ENCODE measurements at regions not wholly inside any gene's neighbourhood (a gene's known extent, or its start where the extent isn't known, plus 50 kb on each side); places are given as distances from the start of the nearest gene placed in this dataset.
"Not testable (repeated sequence)": the region's sequence is repeated elsewhere in the genome, so short reads cannot be mapped to it uniquely, and the experiment has no call there.

DNA sequence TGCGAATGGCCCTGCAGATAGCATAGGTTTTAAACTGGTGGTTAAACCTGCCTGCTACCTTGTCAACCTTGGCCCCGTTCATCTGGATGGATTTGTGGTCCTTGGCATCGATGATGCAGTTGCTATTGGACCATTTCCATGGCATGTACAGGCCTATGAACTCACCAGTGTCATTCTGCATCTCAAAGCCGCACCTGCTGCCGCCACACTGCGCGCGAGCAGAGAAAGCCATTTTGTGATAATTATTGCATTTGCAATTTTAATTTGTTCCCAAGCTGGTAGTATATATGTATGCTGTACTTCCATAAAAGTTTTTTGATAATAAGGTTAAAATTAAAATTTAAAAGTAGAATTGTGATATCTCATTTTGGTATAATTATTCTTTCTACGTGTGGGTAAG lies 94.8 kb upstream of the UXS1 start:
- DNase-seq = no peak

DNA sequence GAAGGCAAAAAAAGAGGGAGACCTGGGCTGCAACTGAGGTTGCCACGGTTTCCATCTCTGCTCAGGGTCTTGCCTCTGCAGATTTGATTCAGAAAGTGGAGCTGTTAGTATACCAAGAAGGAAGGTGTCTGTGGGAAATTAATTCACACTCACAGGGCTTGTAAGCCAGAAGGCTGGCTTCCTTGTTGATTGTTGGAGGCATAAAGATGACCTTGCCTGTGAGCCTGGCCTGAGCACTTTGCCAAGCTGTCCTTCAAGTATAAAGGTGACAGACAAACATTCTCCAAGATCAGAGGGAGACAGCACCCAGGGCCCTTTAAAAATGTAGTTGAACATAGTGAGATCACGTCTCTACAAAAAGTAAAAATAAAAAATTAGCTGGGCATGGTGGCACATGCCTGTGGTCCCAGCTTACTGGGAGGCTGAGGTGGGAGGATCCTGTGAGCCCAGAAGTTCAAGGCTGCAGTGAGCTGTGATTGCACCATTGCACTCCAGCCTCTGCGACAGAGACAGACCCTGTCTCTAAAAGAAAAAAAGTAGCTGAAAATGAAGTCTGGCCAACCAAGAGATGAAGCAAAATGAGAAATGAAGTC lies 91.2 kb upstream of the UXS1 start:
- no peak for DNase-seq

DNA sequence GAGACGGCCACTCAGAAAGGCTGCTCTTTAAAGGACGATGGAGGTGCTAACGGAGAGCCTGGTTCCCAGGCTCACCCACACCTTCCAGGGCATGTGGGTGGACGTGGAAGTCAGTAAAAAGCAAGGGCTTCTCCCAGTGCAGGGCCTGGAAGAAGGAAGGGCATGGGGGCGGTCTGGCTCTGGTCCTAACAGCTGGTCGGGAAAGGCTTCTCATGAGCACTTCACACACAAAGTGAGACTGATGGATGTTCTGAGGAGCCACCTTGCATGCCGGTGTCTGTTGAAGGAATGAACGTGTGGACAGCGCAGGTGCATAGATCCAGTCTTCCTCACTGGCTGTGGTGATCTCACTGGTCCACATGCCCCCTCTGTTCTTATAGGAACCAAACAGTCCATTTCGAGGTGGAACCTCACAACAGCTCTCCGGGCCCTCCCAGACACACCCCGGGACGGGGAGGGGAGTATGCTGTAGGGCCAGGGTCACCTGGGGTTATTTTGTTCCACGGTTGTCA lies 90.6 kb upstream of the UXS1 start:
- no peak for DNase-seq

DNA sequence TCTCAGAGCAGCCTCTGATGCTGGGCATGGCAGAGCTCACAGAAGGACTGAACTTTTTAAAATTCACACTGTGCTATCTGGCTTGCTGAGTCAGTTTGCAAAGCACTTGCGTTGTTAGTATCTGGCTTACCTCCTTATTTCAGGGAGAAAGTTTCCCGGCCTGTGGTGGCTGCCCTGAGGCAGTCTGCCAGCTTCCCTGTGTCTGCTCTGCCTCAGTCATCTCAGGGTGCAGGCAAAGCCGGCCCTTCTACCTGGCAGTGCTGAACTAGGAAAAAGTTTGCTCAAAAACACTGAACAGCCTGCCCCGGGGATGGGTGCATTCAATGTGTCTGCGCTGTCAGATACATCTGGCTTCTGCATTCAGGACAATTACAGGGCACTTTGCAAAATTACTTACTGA lies 90.2 kb upstream of the UXS1 start:
- no peak for DNase-seq

DNA sequence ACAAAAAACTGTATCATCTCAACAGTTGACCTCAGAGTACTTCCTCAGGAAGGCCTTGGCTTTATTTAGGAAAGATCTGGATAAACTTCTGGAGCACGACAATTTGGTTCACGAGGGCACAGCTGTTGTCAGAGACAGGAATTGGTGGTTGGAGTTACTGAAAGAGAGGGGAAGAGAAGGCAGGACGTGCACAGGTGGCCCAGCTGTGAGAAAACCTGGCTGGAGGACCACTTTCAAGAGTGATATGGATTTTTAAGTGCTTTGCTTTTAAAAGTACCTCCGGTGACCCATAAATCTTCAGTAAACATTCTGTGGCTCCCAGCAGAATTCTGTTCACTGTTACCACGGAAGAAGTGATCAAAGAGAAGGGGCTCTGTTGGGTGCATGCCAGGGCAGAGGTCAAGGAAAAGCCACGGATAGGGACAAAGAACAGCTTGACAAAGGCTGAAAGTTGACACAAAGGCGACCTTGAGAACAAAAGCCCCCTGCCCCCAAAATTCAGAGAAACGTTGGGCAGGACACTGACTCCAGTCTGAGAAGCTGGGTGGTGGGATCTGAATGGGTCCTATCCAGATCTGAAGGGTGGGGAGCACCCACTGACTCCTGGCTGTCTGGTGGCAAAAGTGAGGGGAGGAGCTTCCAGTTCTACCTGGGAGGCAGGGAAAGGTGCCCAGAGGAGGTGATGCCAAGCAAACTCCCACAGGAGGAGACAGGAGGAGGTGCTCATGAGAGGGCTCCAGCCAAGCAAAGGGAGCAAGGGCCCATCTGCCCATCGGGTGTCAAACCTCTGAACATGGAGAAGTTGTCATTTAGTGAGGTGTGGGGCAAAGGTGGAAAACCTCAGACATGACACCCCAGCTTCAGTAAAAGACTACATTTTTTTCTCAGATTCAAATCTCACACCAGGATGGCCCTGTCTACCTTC lies 89.4 kb upstream of the UXS1 start:
- DNase-seq = not testable (repeated sequence)

DNA sequence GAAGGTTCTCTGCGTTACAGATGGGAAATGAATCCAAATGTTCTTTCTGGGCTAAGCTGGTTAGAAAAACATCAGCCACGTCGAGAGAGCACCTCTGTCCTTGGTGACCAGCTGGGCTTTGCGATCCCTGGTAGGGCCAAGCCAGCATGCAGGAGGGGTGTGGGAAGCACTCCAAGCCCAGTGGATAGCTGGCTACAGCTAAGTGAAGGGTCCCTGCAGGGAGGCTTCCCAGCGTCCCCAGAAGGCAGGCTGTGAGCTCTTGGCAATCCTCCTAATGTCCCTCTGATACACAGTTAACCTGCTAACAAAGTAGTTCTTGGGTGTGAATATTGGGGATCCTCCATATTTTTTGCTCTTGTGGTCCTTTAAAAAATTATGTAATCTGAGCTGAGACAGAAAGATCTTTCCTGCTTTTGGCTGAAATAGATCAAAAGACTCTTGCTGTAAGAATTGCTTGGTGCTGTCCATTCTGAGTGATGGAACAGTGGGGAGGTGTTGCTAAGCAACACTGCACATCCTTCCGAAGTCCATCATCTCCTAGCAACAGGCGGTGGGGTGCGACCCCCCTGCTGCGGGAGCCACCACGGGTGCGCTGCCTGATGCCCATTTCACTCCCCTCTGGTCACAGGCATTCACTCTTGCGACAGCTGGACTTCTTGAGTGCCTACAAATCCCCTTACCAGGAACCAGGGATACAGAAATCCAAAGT lies 88.5 kb upstream of the UXS1 start:
- no peak for DNase-seq

DNA sequence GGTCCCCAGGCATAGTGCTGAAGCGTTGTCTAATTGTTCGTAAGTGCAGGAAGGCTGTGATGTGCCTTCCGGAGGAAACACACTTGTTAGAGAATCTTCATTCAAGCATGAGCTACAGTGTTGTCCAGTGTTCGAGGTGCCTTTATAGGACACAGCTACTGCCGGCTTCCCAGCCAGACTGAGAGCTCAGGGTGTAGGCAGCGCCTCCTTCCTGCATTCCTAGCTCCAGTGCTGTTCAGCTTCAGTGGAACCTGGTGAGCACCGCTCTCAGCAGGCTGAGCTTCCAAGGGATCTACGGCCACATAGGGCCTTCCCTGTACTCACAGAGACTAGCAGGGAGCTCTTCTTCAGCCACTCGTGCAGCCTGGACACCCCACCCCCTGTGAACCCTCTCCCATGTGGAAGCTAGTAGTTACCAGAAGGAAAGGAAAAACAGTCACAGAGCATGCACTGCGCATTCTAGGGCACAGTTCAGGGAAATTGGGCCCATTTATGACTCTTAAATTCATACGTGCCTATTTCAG lies 87.9 kb upstream of the UXS1 start:
- DNase-seq = not testable (repeated sequence)

DNA sequence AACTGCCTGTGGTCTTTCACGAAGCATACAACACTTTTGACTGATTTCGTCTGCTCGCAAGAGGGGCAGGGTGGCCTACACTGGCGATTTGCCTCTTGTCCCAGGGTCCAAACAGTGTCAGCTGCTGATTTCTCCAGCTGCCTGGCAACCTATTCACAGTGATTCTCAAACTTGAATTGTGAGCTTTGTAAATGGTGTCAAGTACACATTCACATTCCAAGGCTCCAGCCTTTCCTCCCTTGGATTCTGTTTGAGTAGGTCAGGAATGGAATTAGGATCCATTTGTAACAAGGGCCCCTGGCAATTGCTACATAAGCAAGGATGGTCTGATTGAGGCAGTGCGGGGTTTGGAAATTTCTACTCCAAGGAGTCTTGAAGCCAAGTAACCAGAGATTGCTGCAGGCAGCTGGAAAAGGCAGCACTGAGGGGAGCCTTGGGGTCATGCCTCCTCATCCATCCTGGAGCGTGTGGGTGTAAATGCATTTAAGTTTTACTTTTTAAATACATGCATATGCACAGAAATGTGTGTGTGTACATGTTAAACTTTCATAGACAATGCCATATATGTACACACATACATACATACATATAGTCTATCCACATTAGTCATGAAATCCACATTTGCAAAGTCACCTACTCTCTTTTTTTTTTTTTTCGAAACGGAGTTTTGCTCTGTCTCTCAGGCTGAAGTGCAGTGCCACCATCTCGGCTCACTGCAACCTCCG lies 86.8 kb upstream of the UXS1 start:
- DNase-seq = no peak

DNA sequence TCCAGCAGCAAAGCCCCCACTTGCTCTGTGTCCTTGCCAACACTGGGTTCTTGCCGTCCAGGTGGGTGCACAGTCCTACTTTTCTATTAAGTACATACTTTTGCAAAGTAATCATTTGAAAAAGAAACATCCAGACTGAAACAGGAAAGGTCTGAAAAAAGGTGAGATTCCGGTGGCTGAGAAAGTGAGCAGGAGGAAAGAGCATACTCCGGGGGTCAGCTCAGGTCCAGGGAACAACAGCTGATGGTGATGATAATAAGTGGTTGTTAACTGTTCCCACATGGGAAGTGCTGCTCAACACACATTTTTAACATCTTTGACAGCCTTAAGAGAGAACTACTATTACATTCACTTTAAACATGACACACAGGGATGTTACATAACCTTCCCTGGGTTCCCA lies 86.1 kb upstream of the UXS1 start:
- no peak for DNase-seq

DNA sequence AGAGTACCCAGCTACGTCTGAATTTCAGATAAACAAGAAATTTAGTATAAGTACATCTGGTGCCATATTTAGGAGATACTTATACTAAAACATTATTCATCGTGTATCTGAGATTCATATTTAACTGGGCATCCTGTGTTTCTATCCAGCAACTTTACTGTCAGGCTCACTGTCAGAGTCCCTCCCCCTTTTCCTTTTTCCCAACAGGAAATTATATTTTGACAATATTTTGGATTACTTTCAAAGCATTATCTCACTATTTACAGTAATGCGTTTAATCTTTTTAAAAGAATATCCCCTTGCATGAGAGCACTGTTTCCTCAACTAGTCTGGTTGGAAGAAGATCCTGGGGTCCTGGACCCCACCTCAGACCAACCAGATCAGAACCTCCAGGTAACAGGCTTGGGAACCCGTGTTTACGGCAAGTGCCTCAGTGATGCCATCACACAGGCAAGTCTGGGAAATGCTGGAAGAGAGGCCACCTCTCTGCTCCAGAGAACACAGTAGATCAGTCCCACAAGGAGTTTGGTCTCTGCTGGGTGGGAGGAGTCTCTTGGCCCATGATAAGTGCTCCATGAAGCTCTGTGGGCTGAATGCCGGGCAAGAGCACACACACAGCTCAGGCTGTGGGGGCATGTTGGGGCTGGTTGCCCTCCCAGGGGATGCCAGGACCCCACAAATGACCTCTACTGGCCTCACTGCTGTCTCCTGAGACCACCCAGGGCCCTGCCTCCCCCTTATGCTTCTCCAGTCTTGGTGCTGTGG lies 84.2 kb upstream of the UXS1 start:
- DNase-seq = no peak

DNA sequence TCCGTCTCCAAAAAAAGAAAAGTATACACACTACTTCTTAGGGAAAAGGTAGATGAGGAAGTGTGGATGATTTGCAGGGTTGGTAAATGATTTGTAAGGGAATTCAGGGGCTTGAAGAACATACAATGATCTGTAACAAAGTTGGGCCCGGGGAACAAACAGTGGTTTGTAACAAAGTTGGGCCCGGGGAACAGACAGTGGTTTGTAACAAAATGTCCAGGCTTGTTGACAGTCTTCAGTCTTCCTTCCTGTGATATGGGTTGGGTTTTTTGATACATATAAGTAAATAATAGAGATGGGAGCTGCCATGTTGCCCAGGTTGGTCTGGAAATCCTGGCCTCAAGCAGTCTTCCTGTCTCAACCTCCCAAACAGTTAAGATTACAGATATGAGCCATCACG lies 83.3 kb upstream of the UXS1 start:
- no peak for DNase-seq

DNA sequence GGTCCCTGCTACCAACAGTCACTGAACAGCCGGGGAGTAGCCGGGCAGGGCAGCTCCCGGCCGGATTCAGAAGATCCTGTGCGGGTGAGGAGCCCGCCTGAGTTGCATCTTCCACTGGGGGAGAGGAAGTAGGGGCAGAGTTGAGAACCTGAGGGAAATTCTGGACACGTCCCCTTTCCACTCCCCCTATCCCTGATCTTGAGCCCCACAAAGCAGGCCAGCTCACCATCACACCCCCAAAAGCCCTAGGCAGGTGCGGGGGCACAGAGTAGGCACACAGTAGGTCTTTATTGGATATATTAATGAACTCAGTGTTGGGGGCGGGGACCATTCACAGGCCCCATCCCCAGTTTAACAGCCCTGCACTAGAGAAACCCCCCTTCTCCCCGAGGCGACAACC lies 81.9 kb upstream of the UXS1 start:
- no peak for DNase-seq

DNA sequence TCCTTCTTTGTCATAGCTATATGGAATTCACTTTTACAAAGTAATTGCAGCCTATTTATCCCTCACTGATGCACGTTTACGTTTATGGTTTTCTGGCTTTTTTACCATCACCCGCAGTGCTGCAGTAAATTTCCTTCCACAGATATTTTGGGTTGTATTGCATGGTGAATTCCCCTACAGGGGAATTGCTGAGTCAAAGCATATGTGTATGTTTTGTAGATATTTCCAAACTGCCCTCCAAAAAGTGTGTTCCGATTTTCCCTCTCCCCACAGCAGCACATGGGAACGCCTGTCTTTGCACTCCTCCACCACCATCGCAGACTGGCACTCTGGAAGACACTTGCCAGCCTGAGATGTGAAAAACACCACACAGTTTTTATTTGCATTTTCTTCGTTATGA lies 80.6 kb upstream of the UXS1 start:
- no peak for DNase-seq

DNA sequence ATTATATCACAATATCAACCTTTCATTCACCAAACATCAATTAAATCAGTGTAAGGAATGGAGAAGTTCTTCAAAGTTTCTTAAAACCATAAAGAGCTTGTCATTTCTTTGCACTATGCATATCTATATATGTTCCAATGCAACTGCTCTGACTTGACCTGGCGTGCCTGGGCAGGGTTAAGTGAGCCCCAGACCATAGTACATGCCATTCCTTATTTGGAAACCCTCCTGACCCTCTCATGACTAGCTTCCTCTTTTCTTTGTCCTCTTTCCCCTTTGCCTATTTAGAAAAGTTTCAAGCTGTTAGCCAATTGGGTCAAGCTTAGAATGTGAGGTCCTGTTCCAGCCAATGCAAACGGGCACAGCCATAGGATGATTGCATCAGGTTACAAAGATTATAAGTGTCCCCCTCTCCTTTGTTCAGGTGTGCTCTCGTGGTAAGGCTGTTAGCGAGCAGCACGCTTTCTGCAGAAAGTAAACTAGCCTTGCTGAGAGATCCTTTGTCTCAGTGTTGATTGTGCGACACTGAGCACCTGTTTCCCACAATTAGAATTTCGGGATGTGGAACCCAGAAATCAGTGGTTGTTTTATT lies 78.2 kb upstream of the UXS1 start:
- DNase-seq = no peak

DNA sequence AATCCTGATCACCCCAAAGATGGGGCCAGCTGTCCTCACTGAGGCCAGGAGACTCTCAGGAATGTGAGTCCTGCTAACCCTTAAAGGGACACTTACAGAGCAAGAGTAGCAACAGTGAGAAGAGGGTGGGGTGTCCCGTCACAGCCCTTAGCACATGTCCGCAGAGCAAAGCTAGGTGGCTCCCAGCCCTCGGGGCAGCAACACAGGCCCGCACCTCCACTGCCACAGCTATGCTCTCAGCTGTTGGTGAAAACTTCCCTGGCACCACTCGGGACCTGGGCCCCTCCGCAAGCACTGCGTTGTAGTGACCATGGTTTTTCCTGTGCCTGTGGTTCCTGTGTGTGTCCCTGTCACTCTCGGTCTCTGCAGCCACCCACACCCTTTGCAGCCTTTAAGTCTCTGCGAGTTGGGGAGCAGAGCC lies 76.4 kb upstream of the UXS1 start:
- no peak for DNase-seq

DNA sequence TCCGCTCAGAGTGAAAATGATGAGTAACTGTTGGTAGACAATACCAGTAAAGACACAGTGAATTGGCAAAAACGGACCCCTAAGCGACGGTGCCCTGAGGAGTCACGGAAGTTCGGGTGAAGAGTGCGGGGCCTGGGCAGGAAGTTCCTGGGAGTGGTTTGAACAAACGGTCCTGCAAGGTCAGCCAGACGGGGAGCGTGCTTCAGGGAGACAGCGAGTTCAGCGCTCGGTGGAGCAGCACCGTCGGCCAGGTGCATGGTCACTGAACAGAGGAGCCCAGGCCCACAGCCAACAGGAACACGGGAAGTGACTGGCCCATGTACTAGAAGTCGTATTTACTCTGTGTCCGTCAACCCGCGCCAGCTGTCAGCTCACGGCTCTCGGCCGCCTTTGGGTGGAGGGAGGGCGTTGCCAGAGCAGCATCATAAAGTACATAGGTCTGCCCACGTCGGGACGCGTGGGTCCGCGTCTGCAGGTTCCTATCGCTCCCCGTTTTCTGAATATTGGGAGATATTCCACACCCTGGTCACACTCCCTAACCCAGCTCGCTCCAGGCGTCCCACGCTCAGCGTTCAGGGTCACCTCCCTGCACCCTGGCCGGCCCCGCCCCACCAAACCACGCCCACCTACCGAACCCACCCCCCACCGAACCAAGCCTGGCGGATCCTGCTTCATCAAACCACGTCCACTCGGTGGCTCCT lies 75.6 kb upstream of the UXS1 start:
- peak; percentile 55 for DNase-seq

DNA sequence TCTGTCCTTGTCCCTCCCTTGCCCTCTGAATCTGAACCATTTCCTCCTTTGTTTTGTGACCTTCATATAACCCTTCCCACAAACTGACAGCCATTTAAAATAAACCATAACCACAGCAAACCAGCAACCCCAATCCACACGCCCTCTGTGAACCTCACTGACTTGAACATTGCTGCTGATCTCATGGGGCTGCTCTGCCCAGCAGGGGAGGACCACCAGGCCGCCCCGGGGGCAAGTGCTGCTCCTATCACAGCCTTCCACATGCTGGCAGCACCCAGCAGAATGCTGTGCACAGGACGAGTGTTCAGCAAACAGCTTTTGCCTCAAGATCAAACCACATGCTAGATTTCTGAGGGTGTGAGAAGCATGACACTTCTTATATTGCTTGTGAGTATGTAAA lies 73.9 kb upstream of the UXS1 start:
- DNase-seq = no peak

DNA sequence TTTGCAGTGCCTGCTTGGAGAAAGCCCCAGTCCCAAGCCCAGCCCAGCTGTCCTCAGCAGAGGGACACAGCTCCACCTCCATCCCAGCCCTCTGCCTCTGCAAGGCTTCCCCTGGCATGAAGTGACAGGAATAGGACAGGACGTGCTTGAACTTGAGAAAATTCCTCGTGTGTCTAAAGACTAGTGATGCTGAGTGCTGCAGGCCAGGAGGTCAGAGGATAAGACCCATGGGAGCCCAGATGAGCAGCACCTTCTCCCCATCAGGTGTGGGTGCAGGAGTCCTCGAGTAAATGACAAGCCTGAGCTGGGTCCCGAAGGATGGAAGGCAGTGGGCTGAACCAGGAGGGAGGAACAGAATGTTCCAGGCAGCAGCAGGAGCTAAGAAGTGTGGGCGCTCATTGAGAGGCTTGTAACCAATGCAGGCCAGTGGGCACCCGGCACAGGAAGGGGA lies 67.8 kb upstream of the UXS1 start:
- no peak for DNase-seq

DNA sequence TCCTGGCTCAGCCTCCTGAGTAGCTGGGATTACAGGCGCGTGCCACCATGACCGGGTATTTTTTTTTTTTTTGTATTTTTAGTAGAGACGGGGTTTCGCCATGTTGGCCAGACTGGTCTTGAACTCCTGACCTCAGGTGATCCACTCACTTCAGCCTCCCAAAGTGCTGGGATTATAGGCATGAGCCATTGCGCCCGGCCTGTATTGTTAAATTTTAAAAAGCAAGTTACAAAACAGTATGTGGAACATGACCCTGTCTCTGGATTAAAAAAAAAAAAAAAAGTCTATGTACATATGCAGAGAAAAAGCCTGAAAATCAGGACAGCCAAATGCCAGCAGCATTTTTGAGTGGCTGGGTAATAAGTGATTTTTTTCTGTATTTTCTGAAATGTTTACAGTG lies 64.8 kb upstream of the UXS1 start:
- DNase-seq = not testable (repeated sequence)

DNA sequence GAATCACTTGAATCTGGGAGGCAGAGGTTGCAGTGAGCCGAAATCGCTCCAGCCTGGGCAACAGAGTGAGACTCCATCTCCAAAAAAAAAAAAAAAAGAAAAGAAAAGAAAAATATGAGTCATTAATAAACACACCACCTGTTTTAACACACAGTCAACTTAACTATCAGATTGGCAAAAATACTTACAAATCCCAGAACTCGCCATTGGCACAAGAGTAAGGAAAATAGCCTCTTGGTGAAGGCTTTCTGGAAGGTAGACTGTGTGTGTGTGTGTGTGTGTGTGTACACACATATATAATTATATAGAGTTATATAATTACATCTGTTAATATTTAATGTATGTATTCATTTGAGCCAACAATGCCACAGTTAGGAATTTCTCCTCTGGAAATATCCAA lies 63.7 kb upstream of the UXS1 start:
- DNase-seq = no peak

DNA sequence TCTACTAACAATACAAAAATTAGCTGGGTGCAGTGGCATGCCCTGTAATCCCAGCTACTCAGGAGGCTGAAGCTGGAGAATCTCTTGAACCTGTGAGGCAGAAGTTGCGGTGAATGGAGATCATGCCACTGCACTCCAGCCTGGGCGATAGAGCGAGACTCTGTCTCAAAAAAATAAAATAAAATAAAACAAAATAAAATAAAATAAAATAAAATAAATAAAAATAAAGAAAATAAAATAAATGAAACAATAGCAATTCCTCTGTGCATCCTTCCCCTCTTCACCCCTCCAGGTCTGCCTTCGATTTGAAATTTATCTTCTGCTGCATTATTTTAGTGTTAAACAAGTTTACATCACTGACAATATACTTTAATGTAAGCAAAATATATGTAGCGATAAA lies 63.0 kb upstream of the UXS1 start:
- DNase-seq = no peak

All from SHP77 treated with DMSO at 0.1 percent for 48 hours (cell line).